ENCODE measurements at regions not wholly inside any gene's neighbourhood (a gene's known extent, or its start where the extent isn't known, plus 50 kb on each side); places are given as distances from the start of the nearest gene placed in this dataset.

- no peak overlapping the region for H3K27ac Mint-ChIP-seq (ENCODE audit: unreplicated experiment)
- peaks cover 37% of the 10 kb centered on the region for H3K4me1 ChIP-seq (ENCODE audit: insufficient read depth, low read length)
- H4K20me1 ChIP-seq (ENCODE audit: insufficient read depth, low read length), result no peaks in the 10 kb centered on the region
- H3K27ac ChIP-seq (ENCODE audit: low read depth, low read length), result no peak overlapping the region
- no peak overlapping the region for H3K9ac ChIP-seq (ENCODE audit: low read length)
- peaks cover 30% of the 10 kb centered on the region for H3K4me1 Mint-ChIP-seq (ENCODE audit: low read depth, unreplicated experiment)
- H3K9me3 Mint-ChIP-seq (ENCODE audit: unreplicated experiment), result peaks cover 1% of the 10 kb centered on the region
- no peaks in the 10 kb centered on the region for H3K27me3 Mint-ChIP-seq (ENCODE audit: low read depth, unreplicated experiment)
- no peaks in the 10 kb centered on the region for H3K79me2 ChIP-seq (ENCODE audit: insufficient read depth, low read length)
- no peaks in the 10 kb centered on the region for H3K36me3 ChIP-seq (ENCODE audit: insufficient read depth, low read length)
- DNase-seq (ENCODE audit: low read depth) (no peak), FAIRE-seq (no peak)
- H2AFZ ChIP-seq (ENCODE audit: low read depth, low read length), result no peak overlapping the region
- no peaks in the 10 kb centered on the region for H3K9me3 ChIP-seq (ENCODE audit: insufficient read depth, low read depth, low read length)
- H3K4me3 ChIP-seq (ENCODE audit: insufficient read depth, low read depth, low read length), result no peak overlapping the region
- no peak overlapping the region for H3K4me2 ChIP-seq (ENCODE audit: low read length)
- TF ChIP-seq EZH2 (IDR thresholded peaks at IDR 0.05; ENCODE audit: insufficient read depth, low read length), result no peak
- TF ChIP-seq CTCF (IDR thresholded peaks at IDR 0.05; ENCODE audit: insufficient read depth, low read depth, low read length), result no peak
- no peak overlapping the region for H3K4me3 Mint-ChIP-seq (ENCODE audit: unreplicated experiment)
- H3K36me3 Mint-ChIP-seq (ENCODE audit: low read depth, unreplicated experiment), result no peaks in the 10 kb centered on the region
- no peaks in the 10 kb centered on the region for H3K27me3 ChIP-seq (ENCODE audit: insufficient read depth, low read length)
These were observed 381.6 kb downstream of the ETS1 start for GRCh38 chr11:128205796-128206195.

- no peak overlapping the region for H3K9ac ChIP-seq (ENCODE audit: low read length)
- no peaks in the 10 kb centered on the region for H3K79me2 ChIP-seq (ENCODE audit: insufficient read depth, low read length)
- H2AFZ ChIP-seq (ENCODE audit: low read depth, low read length), result no peak overlapping the region
- no peak overlapping the region for H3K4me3 ChIP-seq (ENCODE audit: insufficient read depth, low read depth, low read length)
- H3K36me3 Mint-ChIP-seq (ENCODE audit: low read depth, unreplicated experiment), result no peaks in the 10 kb centered on the region
- no peak for DNase-seq (ENCODE audit: low read depth)
- H3K9me3 ChIP-seq (ENCODE audit: insufficient read depth, low read depth, low read length), result no peaks in the 10 kb centered on the region
- H3K4me1 Mint-ChIP-seq (ENCODE audit: low read depth, unreplicated experiment), result peaks cover 27% of the 10 kb centered on the region
- H3K27me3 ChIP-seq (ENCODE audit: insufficient read depth, low read length), result no peaks in the 10 kb centered on the region
- no peaks in the 10 kb centered on the region for H3K27me3 Mint-ChIP-seq (ENCODE audit: low read depth, unreplicated experiment)
- no peak overlapping the region for H3K4me2 ChIP-seq (ENCODE audit: low read length)
- no peak overlapping the region for H3K4me3 Mint-ChIP-seq (ENCODE audit: unreplicated experiment)
- no peak overlapping the region for H3K27ac Mint-ChIP-seq (ENCODE audit: unreplicated experiment)
- H4K20me1 ChIP-seq (ENCODE audit: insufficient read depth, low read length), result no peaks in the 10 kb centered on the region
- H3K36me3 ChIP-seq (ENCODE audit: insufficient read depth, low read length), result no peaks in the 10 kb centered on the region
- TF ChIP-seq CTCF (IDR thresholded peaks at IDR 0.05; ENCODE audit: insufficient read depth, low read depth, low read length) (no peak), EZH2 (IDR thresholded peaks at IDR 0.05; ENCODE audit: insufficient read depth, low read length) (no peak)
- FAIRE-seq, result no peak
- peaks cover 28% of the 10 kb centered on the region for H3K4me1 ChIP-seq (ENCODE audit: insufficient read depth, low read length)
- H3K9me3 Mint-ChIP-seq (ENCODE audit: unreplicated experiment), result peaks cover 1% of the 10 kb centered on the region
- H3K27ac ChIP-seq (ENCODE audit: low read depth, low read length), result no peak overlapping the region
These were observed 382.5 kb downstream of the ETS1 start for GRCh38 chr11:128204898-128205297.

GRCh38 chr11:128201801-128202200 lies 385.6 kb downstream of the ETS1 start:
- no peak overlapping the region for H3K4me3 Mint-ChIP-seq (ENCODE audit: unreplicated experiment)
- TF ChIP-seq CTCF (IDR thresholded peaks at IDR 0.05; ENCODE audit: insufficient read depth, low read depth, low read length) (no peak), EZH2 (IDR thresholded peaks at IDR 0.05; ENCODE audit: insufficient read depth, low read length) (no peak)
- FAIRE-seq, result no peak

More at GRCh38 chr11:128201801-128202200, 385.6 kb downstream of the ETS1 start:
- no peaks in the 10 kb centered on the region for H3K36me3 Mint-ChIP-seq (ENCODE audit: low read depth, unreplicated experiment)
- H3K27me3 Mint-ChIP-seq (ENCODE audit: low read depth, unreplicated experiment), result no peaks in the 10 kb centered on the region
- Histone ChIP-seq H4K20me1 (ENCODE audit: insufficient read depth, low read length) (no peaks in the 10 kb centered on the region), H3K4me2 (ENCODE audit: low read length) (no peak overlapping the region), H3K4me1 (ENCODE audit: insufficient read depth, low read length) (no peaks in the 10 kb centered on the region), H3K4me3 (ENCODE audit: insufficient read depth, low read depth, low read length) (no peak overlapping the region), H3K27me3 (ENCODE audit: insufficient read depth, low read length) (no peaks in the 10 kb centered on the region), H3K9me3 (ENCODE audit: insufficient read depth, low read depth, low read length) (no peaks in the 10 kb centered on the region), H2AFZ (ENCODE audit: low read depth, low read length) (no peak overlapping the region), H3K36me3 (ENCODE audit: insufficient read depth, low read length) (no peaks in the 10 kb centered on the region), H3K27ac (ENCODE audit: low read depth, low read length) (no peak overlapping the region), H3K79me2 (ENCODE audit: insufficient read depth, low read length) (no peaks in the 10 kb centered on the region), H3K9ac (ENCODE audit: low read length) (no peak overlapping the region)
- no peak overlapping the region for H3K27ac Mint-ChIP-seq (ENCODE audit: unreplicated experiment)
- H3K9me3 Mint-ChIP-seq (ENCODE audit: unreplicated experiment), result peaks cover 1% of the 10 kb centered on the region
- no peak for DNase-seq (ENCODE audit: low read depth)
- H3K4me1 Mint-ChIP-seq (ENCODE audit: low read depth, unreplicated experiment), result peaks cover 2% of the 10 kb centered on the region

Measured in astrocyte (in vitro differentiated cells and primary cell).